ENCODE measurements at regions not wholly inside any gene's neighbourhood (a gene's known extent, or its start where the extent isn't known, plus 50 kb on each side); places are given as distances from the start of the nearest gene placed in this dataset.

- Histone ChIP-seq H3K4me3 (IDR thresholded peaks at IDR 0.05; ENCODE audit: insufficient read depth, low read depth, low read length) (no peak overlapping the region), H3K27me3 (ENCODE audit: insufficient read depth, low read depth) (no peaks in the 10 kb centered on the region), H3K36me3 (ENCODE audit: insufficient read depth) (no peaks in the 10 kb centered on the region), H3K4me1 (ENCODE audit: low read depth, poor library complexity, severe bottlenecking) (no peaks in the 10 kb centered on the region), H3K27ac (no peak overlapping the region), H3K79me2 (ENCODE audit: insufficient read depth, low read depth) (no peaks in the 10 kb centered on the region), H3K9ac (no peak overlapping the region), H2AFZ (ENCODE audit: low read depth) (no peak overlapping the region), H4K20me1 (ENCODE audit: insufficient read depth) (no peaks in the 10 kb centered on the region), H3K4me2 (no peak overlapping the region)
- no peak for TF ChIP-seq CTCF (conservative IDR thresholded peaks at IDR 0.05; ENCODE audit: low read depth, low read length)
Measured at GRCh38 chr5:63152871-63153270, 574.3 kb downstream of the LRRC70 start.

- H3K4me3 ChIP-seq (IDR thresholded peaks at IDR 0.05; ENCODE audit: insufficient read depth, low read depth, low read length), result no peak overlapping the region
- no peak for TF ChIP-seq CTCF (conservative IDR thresholded peaks at IDR 0.05; ENCODE audit: low read depth, low read length)
- H3K36me3 ChIP-seq (ENCODE audit: insufficient read depth), result no peaks in the 10 kb centered on the region
- no peak overlapping the region for H3K9ac ChIP-seq
- H3K4me2 ChIP-seq, result no peak overlapping the region
- H3K79me2 ChIP-seq (ENCODE audit: insufficient read depth, low read depth), result no peaks in the 10 kb centered on the region
- H4K20me1 ChIP-seq (ENCODE audit: insufficient read depth), result no peaks in the 10 kb centered on the region
- H3K27ac ChIP-seq, result no peak overlapping the region
- no peak overlapping the region for H2AFZ ChIP-seq (ENCODE audit: low read depth)
- no peaks in the 10 kb centered on the region for H3K27me3 ChIP-seq (ENCODE audit: insufficient read depth, low read depth)
- no peaks in the 10 kb centered on the region for H3K4me1 ChIP-seq (ENCODE audit: low read depth, poor library complexity, severe bottlenecking)
Measured at GRCh38 chr5:63145167-63145566, 566.5 kb downstream of the LRRC70 start.

GRCh38 chr5:63141591-63141990 lies 563.0 kb downstream of the LRRC70 start:
- Histone ChIP-seq H3K27me3 (ENCODE audit: insufficient read depth, low read depth) (no peaks in the 10 kb centered on the region), H3K9ac (no peak overlapping the region), H3K4me3 (IDR thresholded peaks at IDR 0.05; ENCODE audit: insufficient read depth, low read depth, low read length) (no peak overlapping the region), H4K20me1 (ENCODE audit: insufficient read depth) (no peaks in the 10 kb centered on the region), H3K79me2 (ENCODE audit: insufficient read depth, low read depth) (no peaks in the 10 kb centered on the region), H3K27ac (no peak overlapping the region), H2AFZ (ENCODE audit: low read depth) (no peak overlapping the region), H3K4me1 (ENCODE audit: low read depth, poor library complexity, severe bottlenecking) (no peaks in the 10 kb centered on the region), H3K36me3 (ENCODE audit: insufficient read depth) (no peaks in the 10 kb centered on the region), H3K4me2 (no peak overlapping the region)
- TF ChIP-seq CTCF (conservative IDR thresholded peaks at IDR 0.05; ENCODE audit: low read depth, low read length), result no peak

GRCh38 chr5:63135291-63135690 lies 556.7 kb downstream of the LRRC70 start:
- H3K36me3 ChIP-seq (ENCODE audit: insufficient read depth), result no peaks in the 10 kb centered on the region
- H3K27me3 ChIP-seq (ENCODE audit: insufficient read depth, low read depth), result no peaks in the 10 kb centered on the region
- no peak overlapping the region for H2AFZ ChIP-seq (ENCODE audit: low read depth)
- H3K4me2 ChIP-seq, result no peak overlapping the region
- H3K27ac ChIP-seq, result no peak overlapping the region
- no peaks in the 10 kb centered on the region for H4K20me1 ChIP-seq (ENCODE audit: insufficient read depth)
- no peak for TF ChIP-seq CTCF (conservative IDR thresholded peaks at IDR 0.05; ENCODE audit: low read depth, low read length)
- no peak overlapping the region for H3K4me3 ChIP-seq (IDR thresholded peaks at IDR 0.05; ENCODE audit: insufficient read depth, low read depth, low read length)
- no peaks in the 10 kb centered on the region for H3K79me2 ChIP-seq (ENCODE audit: insufficient read depth, low read depth)
- no peak overlapping the region for H3K9ac ChIP-seq
- no peaks in the 10 kb centered on the region for H3K4me1 ChIP-seq (ENCODE audit: low read depth, poor library complexity, severe bottlenecking)
